Hepatocyte (in vitro differentiated cells): ENCODE measurements at regions not wholly inside any gene's neighbourhood (a gene's known extent, or its start where the extent isn't known, plus 50 kb on each side); places are given as distances from the start of the nearest gene placed in this dataset.
A peak's percentile ranks its signal among the peaks of the same experiment; 100 is the strongest.

Source experiments
- DNase-seq: peaks from one replicate; pipeline ENCODE4 v3.0.0-alpha.2; 2016; ENCODE audit warnings: low spot score
- H2AFZ ChIP-seq: fragments of 200-600 bp; sonication (generic); 2 replicates; pipeline ENCODE4 v1.6.0; 2016; ENCODE audit warnings: antibody characterized with exemption, mild to moderate bottlenecking
- H3K27ac ChIP-seq: fragments of 200-600 bp; sonication (generic); 2 replicates; pipeline ENCODE4 v1.5.1; 2016; ENCODE audit warnings: mild to moderate bottlenecking
- H3K27me3 ChIP-seq: fragments of 200-600 bp; sonication (generic); 2 replicates; pipeline ENCODE4 v1.6.1; 2016
- H3K36me3 ChIP-seq: fragments of 200-600 bp; sonication (generic); replicated peaks from 2 replicates; pipeline ENCODE4 v1.5.1; 2016; ENCODE audit warnings: low read depth; ENCODE audit not compliant: insufficient read depth
- H3K4me1 ChIP-seq: fragments of 200-600 bp; sonication (generic); 2 replicates; pipeline ENCODE4 v1.5.1; 2016; ENCODE audit warnings: mild to moderate bottlenecking, moderate library complexity; ENCODE audit not compliant: insufficient read depth
- H3K4me2 ChIP-seq: fragments of 200-600 bp; sonication (generic); 2 replicates; pipeline ENCODE4 v1.6.0; 2016
- H3K4me3 ChIP-seq: fragments of 200-600 bp; sonication (generic); 2 replicates; pipeline ENCODE4 v1.5.1; 2016; ENCODE audit warnings: mild to moderate bottlenecking
- H3K79me2 ChIP-seq: fragments of 200-600 bp; sonication (generic); 2 replicates; pipeline ENCODE4 v1.6.0; 2017; ENCODE audit warnings: mild to moderate bottlenecking
- H3K9me2 ChIP-seq: fragments of 200-600 bp; sonication (generic); replicated peaks from 2 replicates; pipeline ENCODE4 v1.6.0; 2017; ENCODE audit warnings: mild to moderate bottlenecking; ENCODE audit not compliant: insufficient read depth
- H3K9me3 ChIP-seq: fragments of 200-600 bp; sonication (generic); 2 replicates; pipeline ENCODE4 v1.5.1; 2016; ENCODE audit warnings: low read depth, mild to moderate bottlenecking
- H4K20me1 ChIP-seq: fragments of 200-600 bp; sonication (generic); 2 replicates; pipeline ENCODE4 v1.6.0; 2016; ENCODE audit warnings: mild to moderate bottlenecking; ENCODE audit not compliant: insufficient read depth, poor library complexity, severe bottlenecking
- EZH2 ChIP-seq: fragments of 200-600 bp; sonication (generic); IDR thresholded peaks from 2 replicates; pipeline ENCODE4 v1.6.1; 2016; ENCODE audit warnings: antibody characterized with exemption, mild to moderate bottlenecking, borderline replicate concordance
- EZH2phosphoT487 ChIP-seq: fragments of 200-600 bp; sonication (generic); IDR thresholded peaks from one replicate; pipeline ENCODE4 v1.6.1; 2018; ENCODE audit warnings: antibody characterized with exemption, mild to moderate bottlenecking, low read depth, moderate library complexity; ENCODE audit not compliant: unreplicated experiment, severe bottlenecking
- WGBS: methylation state at CpG from one replicate; pipeline ENCODE4 v1.1.6; 2016; ENCODE audit warnings: low lambda C conversion rate; ENCODE audit errors: missing lambda C conversion rate; 5-methylcytosine and 5-hydroxymethylcytosine counted together
- TF ChIP-seq, protein P1 (sequence below): fragments of 200-600 bp; sonication (generic); IDR thresholded peaks from 2 replicates; pipeline ENCODE4 v1.5.1; 2016; ENCODE audit warnings: antibody characterized with exemption, mild to moderate bottlenecking; ENCODE audit not compliant: poor library complexity

DNA sequence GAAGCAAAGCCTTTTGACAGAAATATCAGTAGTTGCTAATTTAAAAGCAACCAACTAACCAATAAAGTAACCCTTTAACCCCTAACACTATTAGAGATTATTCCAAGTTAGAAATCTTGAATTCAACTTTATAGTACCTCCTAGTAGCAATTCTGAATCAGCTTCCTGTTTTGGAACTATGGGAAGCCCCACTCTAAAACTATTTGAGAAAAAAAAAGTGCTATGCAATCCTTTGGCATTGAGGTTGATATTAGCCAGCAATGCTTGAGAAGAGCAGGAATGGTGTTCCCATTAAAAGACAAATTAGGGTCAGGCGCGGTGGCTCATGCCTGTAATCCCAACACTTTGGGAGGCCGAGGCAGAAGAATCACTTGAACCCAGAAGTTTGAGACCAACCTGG lies 306.2 kb upstream of the ZFP64 start:
- H3K4me3 ChIP-seq: no peak overlapping the region
- H3K9me2 ChIP-seq: no peaks in the 10 kb centered on the region
- DNase-seq: no peak
- H3K4me2 ChIP-seq: no peak overlapping the region
- no peaks in the 10 kb centered on the region for H3K36me3 ChIP-seq
- no peaks in the 10 kb centered on the region for H4K20me1 ChIP-seq
- H2AFZ ChIP-seq: no peak overlapping the region
- 98% methylated on average over 3 of the region's 3 CpGs for WGBS
- H3K9me3 ChIP-seq: no peaks in the 10 kb centered on the region
- H3K27me3 ChIP-seq: no peaks in the 10 kb centered on the region
- no peaks in the 10 kb centered on the region for H3K79me2 ChIP-seq
- TF ChIP-seq, protein P1, sequence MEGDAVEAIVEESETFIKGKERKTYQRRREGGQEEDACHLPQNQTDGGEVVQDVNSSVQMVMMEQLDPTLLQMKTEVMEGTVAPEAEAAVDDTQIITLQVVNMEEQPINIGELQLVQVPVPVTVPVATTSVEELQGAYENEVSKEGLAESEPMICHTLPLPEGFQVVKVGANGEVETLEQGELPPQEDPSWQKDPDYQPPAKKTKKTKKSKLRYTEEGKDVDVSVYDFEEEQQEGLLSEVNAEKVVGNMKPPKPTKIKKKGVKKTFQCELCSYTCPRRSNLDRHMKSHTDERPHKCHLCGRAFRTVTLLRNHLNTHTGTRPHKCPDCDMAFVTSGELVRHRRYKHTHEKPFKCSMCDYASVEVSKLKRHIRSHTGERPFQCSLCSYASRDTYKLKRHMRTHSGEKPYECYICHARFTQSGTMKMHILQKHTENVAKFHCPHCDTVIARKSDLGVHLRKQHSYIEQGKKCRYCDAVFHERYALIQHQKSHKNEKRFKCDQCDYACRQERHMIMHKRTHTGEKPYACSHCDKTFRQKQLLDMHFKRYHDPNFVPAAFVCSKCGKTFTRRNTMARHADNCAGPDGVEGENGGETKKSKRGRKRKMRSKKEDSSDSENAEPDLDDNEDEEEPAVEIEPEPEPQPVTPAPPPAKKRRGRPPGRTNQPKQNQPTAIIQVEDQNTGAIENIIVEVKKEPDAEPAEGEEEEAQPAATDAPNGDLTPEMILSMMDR: no peak
- TF ChIP-seq EZH2 (no peak), EZH2phosphoT487 (no peak)
- H3K27ac ChIP-seq: no peak overlapping the region
- peaks cover 6% of the 10 kb centered on the region for H3K4me1 ChIP-seq

GRCh38 chr20:52496191-52496590 lies 304.6 kb upstream of the ZFP64 start:
- no peak overlapping the region for H3K4me2 ChIP-seq
- H3K4me3 ChIP-seq: no peak overlapping the region
- no peak overlapping the region for H3K27ac ChIP-seq
- no peaks in the 10 kb centered on the region for H3K36me3 ChIP-seq
- H2AFZ ChIP-seq: no peak overlapping the region
- no peaks in the 10 kb centered on the region for H3K27me3 ChIP-seq
- H4K20me1 ChIP-seq: no peaks in the 10 kb centered on the region
- whole genome bisulfite sequencing: 66% methylated on average over 3 of the region's 3 CpGs
- no peaks in the 10 kb centered on the region for H3K9me3 ChIP-seq
- no peaks in the 10 kb centered on the region for H3K79me2 ChIP-seq
- no peaks in the 10 kb centered on the region for H3K9me2 ChIP-seq
- no peak for DNase-seq
- H3K4me1 ChIP-seq: peaks cover 6% of the 10 kb centered on the region
- TF ChIP-seq EZH2phosphoT487 (no peak), EZH2 (no peak)
- TF ChIP-seq, protein P1: no peak

- no peak overlapping the region for H3K4me3 ChIP-seq
- H3K9me3 ChIP-seq: no peaks in the 10 kb centered on the region
- peak; percentile 34 for DNase-seq
- TF ChIP-seq, protein P1: no peak
- no peak for TF ChIP-seq EZH2phosphoT487
- no peak for TF ChIP-seq EZH2
- 53% methylated on average over 13 of the region's 13 CpGs for WGBS
- no peak overlapping the region for H2AFZ ChIP-seq
- H3K4me2 ChIP-seq: peak overlapping the region; percentile 68
- no peaks in the 10 kb centered on the region for H3K4me1 ChIP-seq
- no peak overlapping the region for H3K27ac ChIP-seq
- no peaks in the 10 kb centered on the region for H3K27me3 ChIP-seq
- no peaks in the 10 kb centered on the region for H3K36me3 ChIP-seq
- no peaks in the 10 kb centered on the region for H4K20me1 ChIP-seq
- no peaks in the 10 kb centered on the region for H3K9me2 ChIP-seq
- no peaks in the 10 kb centered on the region for H3K79me2 ChIP-seq
Measured at GRCh38 chr20:52494244-52494643, 302.7 kb upstream of the ZFP64 start.

GRCh38 chr20:52493171-52493721 lies 301.7 kb upstream of the ZFP64 start:
- Histone ChIP-seq H3K9me2 (no peaks in the 10 kb centered on the region), H3K36me3 (no peaks in the 10 kb centered on the region), H3K9me3 (no peaks in the 10 kb centered on the region), H4K20me1 (no peaks in the 10 kb centered on the region), H3K79me2 (no peaks in the 10 kb centered on the region), H3K27ac (no peak overlapping the region), H3K4me1 (no peaks in the 10 kb centered on the region), H3K4me2 (peak overlapping the region; percentile 68), H2AFZ (peak overlapping the region; percentile 34), H3K27me3 (no peaks in the 10 kb centered on the region), H3K4me3 (no peak overlapping the region)
- no peak for TF ChIP-seq EZH2phosphoT487
- TF ChIP-seq, protein P1: no peak
- peak; percentile 19 for DNase-seq
- WGBS: 39% methylated on average over 9 of the region's 9 CpGs
